SK-N-MC (cell line): ENCODE measurements at regions not wholly inside any gene's neighbourhood (a gene's known extent, or its start where the extent isn't known, plus 50 kb on each side); places are given as distances from the start of the nearest gene placed in this dataset.

Source experiments
- EZH2 ChIP-seq: fragments of 200-600 bp; sonication (generic); IDR thresholded peaks from one replicate; pipeline ENCODE4 v1.6.1; 2017; ENCODE audit warnings: antibody characterized with exemption
- POLR2AphosphoS5 ChIP-seq: IDR thresholded peaks from 2 replicates; pipeline ENCODE4 v1.6.1; 2012; ENCODE audit warnings: mild to moderate bottlenecking, low read depth, low read length, borderline replicate concordance

DNA sequence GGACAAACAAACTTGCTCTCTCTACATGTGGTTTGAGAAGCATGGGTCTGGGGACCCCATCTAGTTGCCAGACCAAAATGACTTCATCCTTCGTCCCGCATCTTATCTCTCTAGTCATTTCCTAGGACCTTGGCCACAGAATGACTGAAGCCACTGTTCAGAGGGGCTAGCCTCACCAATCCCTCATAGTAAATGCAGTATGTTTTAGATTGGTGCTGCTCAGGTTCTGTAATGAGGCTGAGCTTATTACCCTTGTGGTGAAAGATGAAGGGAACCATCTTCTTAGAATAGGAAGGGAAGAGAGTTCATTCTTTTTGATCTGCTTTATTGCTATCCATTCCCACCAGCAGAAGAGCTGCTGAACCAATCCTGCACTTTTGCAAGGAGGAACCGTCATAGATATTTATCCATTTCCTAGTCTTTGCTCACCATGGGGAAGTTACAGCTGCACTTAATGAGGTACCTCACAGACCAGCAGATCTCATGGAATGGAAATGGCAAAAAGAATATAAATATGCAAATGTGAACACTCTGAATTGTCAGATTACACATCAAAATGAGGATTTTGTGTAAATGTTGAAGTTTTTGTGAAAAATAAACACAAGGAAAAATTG is 436.7 kb downstream of the LPIN1 start:
- TF ChIP-seq POLR2AphosphoS5 (no peak), EZH2 (no peak)
